Caco-2 (cell line): ENCODE measurements at regions not wholly inside any gene's neighbourhood (a gene's known extent, or its start where the extent isn't known, plus 50 kb on each side); places are given as distances from the start of the nearest gene placed in this dataset.

ENCODE experiments used
- BruUV-seq: library from RNA; stranded (reverse); fragments of 400-500 nt; replicated peaks from 2 replicates; lab custom pipeline; 2021; lab: Mats Ljungman, UMichigan
- CTCF ChIA-PET: fragments of 300-600 bp; sonication (Branson Sonifier 250); formaldehyde crosslinking; loops from one replicate; lab custom pipeline; 2022; ENCODE audit warnings: antibody characterized with exemption; lab: Charles Lee
- POLR2A ChIA-PET: fragments of 300-600 bp; sonication (Branson Sonifier 250); formaldehyde crosslinking; loops from one replicate; lab custom pipeline; 2022; ENCODE audit warnings: antibody characterized with exemption; lab: Charles Lee
- DNase-seq, 2 experiments: peaks; one replicate each; pipeline versions ENCODE4 v3.0.0 to v3.0.0-alpha.2; 2020 to 2022
- H3K27me3 ChIP-seq: replicated peaks from 2 replicates; pipeline ENCODE4 v1.6.0; 2011; ENCODE audit warnings: low read length; ENCODE audit not compliant: control insufficient read depth, insufficient read depth
- H3K36me3 ChIP-seq: 2 replicates; pipeline ENCODE4 v1.5.1; 2011; ENCODE audit warnings: low read length; ENCODE audit not compliant: control insufficient read depth, insufficient read depth
- H3K4me1 ChIP-seq: fragments of 250-450 bp; sonication (Bioruptor Pico); 2 replicates; pipeline ENCODE4 v1.5.1; 2020; ENCODE audit warnings: mild to moderate bottlenecking
- H3K4me3 ChIP-seq: 2 replicates; pipeline ENCODE4 v1.5.1; 2011; ENCODE audit warnings: low read depth, mild to moderate bottlenecking, control low read depth, low read length
- H3K9me3 ChIP-seq: fragments of 250-450 bp; sonication (Bioruptor Pico); 2 replicates; pipeline ENCODE4 v1.5.1; 2020; ENCODE audit warnings: mild to moderate bottlenecking, moderate library complexity
- H3K27ac Mint-ChIP-seq: one replicate; pipeline ENCODE4 v1.8.0; 2022; ENCODE audit warnings: mixed read lengths; ENCODE audit not compliant: unreplicated experiment
- H3K27me3 Mint-ChIP-seq: one replicate; pipeline ENCODE4 v1.8.0; 2022; ENCODE audit warnings: mixed read lengths; ENCODE audit not compliant: insufficient read depth, unreplicated experiment
- H3K36me3 Mint-ChIP-seq: one replicate; pipeline ENCODE4 v1.8.0; 2022; ENCODE audit warnings: mild to moderate bottlenecking, mixed read lengths; ENCODE audit not compliant: insufficient read depth, unreplicated experiment
- H3K4me1 Mint-ChIP-seq: one replicate; pipeline ENCODE4 v1.8.0; 2022; ENCODE audit warnings: low read depth, mixed read lengths; ENCODE audit not compliant: unreplicated experiment
- H3K4me3 Mint-ChIP-seq: one replicate; pipeline ENCODE4 v1.8.0; 2022; ENCODE audit warnings: mild to moderate bottlenecking, moderate library complexity, mixed read lengths; ENCODE audit not compliant: unreplicated experiment
- H3K9me3 Mint-ChIP-seq: one replicate; pipeline ENCODE4 v1.8.0; 2022; ENCODE audit warnings: mixed read lengths; ENCODE audit not compliant: unreplicated experiment
- CTCF ChIP-seq, 2 experiments: fragments of 200-600 bp in 1 of 2; IDR thresholded peaks; 1 replicate in 1 of 2; 2 replicates in 1 of 2; pipeline versions ENCODE4 v1.5.1 to v1.8.0; 2011 to 2022; ENCODE audit warnings: antibody characterized with exemption in 1 of 2, control low read depth in 1 of 2, inconsistent platforms in 1 of 2, low read depth in 1 of 2, low read length in 1 of 2, mild to moderate bottlenecking in 1 of 2, moderate library complexity in 1 of 2; ENCODE audit not compliant: insufficient read depth in 1 of 2, severe bottlenecking in 1 of 2, unreplicated experiment in 1 of 2
- intact Hi-C: fragments of 100-400 bp; cut with micrococcal nuclease; formaldehyde crosslinking; loops from one replicate; pipeline ENCODE4 v1.10.0; 2022; ENCODE audit not compliant: unreplicated experiment

GRCh38 chr17:5958850-5959249, 111.3 kb upstream of the WSCD1 start:
- no peak overlapping the region for H3K4me3 ChIP-seq
- ChIA-PET CTCF (no interaction called here), POLR2A (no interaction called here)
- peaks cover 7% of the 10 kb centered on the region for H3K27me3 Mint-ChIP-seq
- H3K27me3 ChIP-seq: no peaks in the 10 kb centered on the region
- H3K4me3 Mint-ChIP-seq: no peak overlapping the region
- H3K9me3 ChIP-seq: no peaks in the 10 kb centered on the region
- TF ChIP-seq CTCF (IDR thresholded peaks at IDR 0.05; ENCODE audit: insufficient read depth in 1 of 2, low read depth in 1 of 2, low read length in 1 of 2, severe bottlenecking in 1 of 2, unreplicated experiment in 1 of 2): no peak
- H3K27ac Mint-ChIP-seq: no peak overlapping the region
- H3K4me1 ChIP-seq: no peaks in the 10 kb centered on the region
- DNase-seq: no peak
- intact Hi-C loops: no loop called here
- no peaks in the 10 kb centered on the region for H3K36me3 Mint-ChIP-seq
- H3K4me1 Mint-ChIP-seq: no peaks in the 10 kb centered on the region
- no TSS peak for BruUV-seq
- H3K9me3 Mint-ChIP-seq: no peaks in the 10 kb centered on the region
- no peaks in the 10 kb centered on the region for H3K36me3 ChIP-seq

GRCh38 chr17:5962371-5962770, 107.8 kb upstream of the WSCD1 start:
- POLR2A ChIA-PET: no interaction called here
- Mint-ChIP-seq H3K27me3 (peaks cover 7% of the 10 kb centered on the region), H3K9me3 (no peaks in the 10 kb centered on the region), H3K4me1 (no peaks in the 10 kb centered on the region), H3K36me3 (no peaks in the 10 kb centered on the region), H3K27ac (no peak overlapping the region), H3K4me3 (no peak overlapping the region)
- H3K4me3 ChIP-seq: no peak overlapping the region
- CTCF ChIA-PET: no interaction called here
- BruUV-seq: no TSS peak
- intact Hi-C loops: no loop called here
- no peaks in the 10 kb centered on the region for H3K4me1 ChIP-seq
- DNase-seq: no peak
- TF ChIP-seq CTCF (IDR thresholded peaks at IDR 0.05; ENCODE audit: insufficient read depth in 1 of 2, low read depth in 1 of 2, low read length in 1 of 2, severe bottlenecking in 1 of 2, unreplicated experiment in 1 of 2): no peak
- H3K27me3 ChIP-seq: no peaks in the 10 kb centered on the region
- no peaks in the 10 kb centered on the region for H3K9me3 ChIP-seq
- no peaks in the 10 kb centered on the region for H3K36me3 ChIP-seq

GRCh38 chr17:5971969-5972368, 98.2 kb upstream of the WSCD1 start:
- TF ChIP-seq CTCF (IDR thresholded peaks at IDR 0.05; ENCODE audit: insufficient read depth in 1 of 2, low read depth in 1 of 2, low read length in 1 of 2, severe bottlenecking in 1 of 2, unreplicated experiment in 1 of 2): no peak
- intact Hi-C loops: no loop called here
- H3K36me3 ChIP-seq: no peaks in the 10 kb centered on the region
- no peaks in the 10 kb centered on the region for H3K9me3 ChIP-seq
- H3K36me3 Mint-ChIP-seq: no peaks in the 10 kb centered on the region
- ChIA-PET CTCF (no interaction called here), POLR2A (no interaction called here)
- H3K27ac Mint-ChIP-seq: no peak overlapping the region
- BruUV-seq: no TSS peak
- H3K27me3 ChIP-seq: no peaks in the 10 kb centered on the region
- no peaks in the 10 kb centered on the region for H3K9me3 Mint-ChIP-seq
- H3K4me1 ChIP-seq: no peaks in the 10 kb centered on the region
- no peak for DNase-seq
- H3K27me3 Mint-ChIP-seq: peaks cover 1% of the 10 kb centered on the region
- no peaks in the 10 kb centered on the region for H3K4me1 Mint-ChIP-seq
- no peak overlapping the region for H3K4me3 ChIP-seq
- no peak overlapping the region for H3K4me3 Mint-ChIP-seq
